ENCODE measurements at regions not wholly inside any gene's neighbourhood (a gene's known extent, or its start where the extent isn't known, plus 50 kb on each side); places are given as distances from the start of the nearest gene placed in this dataset.
A peak's percentile ranks its signal among the peaks of the same experiment; 100 is the strongest.

GRCh38 chr3:107204121-107204520 is 173.1 kb upstream of the CCDC54 start:
- DNase-seq (no peak), ATAC-seq (ENCODE audit: insufficient read depth, low FRiP score) (no peak)
- Histone ChIP-seq H3K27ac (ENCODE audit: low read depth in 1 of 2, low read length in 1 of 2) (no peak overlapping the region), H3K4me3 (no peak overlapping the region), H3K36me3 (ENCODE audit: control insufficient read depth in 4 of 4, insufficient read depth in 4 of 4, low read length in 4 of 4) (no peaks in the 10 kb centered on the region), H3K9ac (ENCODE audit: insufficient read depth in 1 of 2, low read length in 2 of 2) (no peak overlapping the region), H3K9me3 (ENCODE audit: control insufficient read depth in 4 of 4, insufficient read depth in 3 of 4, low read length in 3 of 4) (no peaks in the 10 kb centered on the region), H3K27me3 (ENCODE audit: control insufficient read depth in 3 of 3, insufficient read depth in 3 of 3, low read length in 2 of 3) (no peaks in the 10 kb centered on the region), H3K4me1 (ENCODE audit: control insufficient read depth in 5 of 5, insufficient read depth in 5 of 5, low read length in 5 of 5) (peaks cover 0 to 37% (median 21%) of the 10 kb centered on the region in 5 donors)
- TF ChIP-seq, protein P1, sequence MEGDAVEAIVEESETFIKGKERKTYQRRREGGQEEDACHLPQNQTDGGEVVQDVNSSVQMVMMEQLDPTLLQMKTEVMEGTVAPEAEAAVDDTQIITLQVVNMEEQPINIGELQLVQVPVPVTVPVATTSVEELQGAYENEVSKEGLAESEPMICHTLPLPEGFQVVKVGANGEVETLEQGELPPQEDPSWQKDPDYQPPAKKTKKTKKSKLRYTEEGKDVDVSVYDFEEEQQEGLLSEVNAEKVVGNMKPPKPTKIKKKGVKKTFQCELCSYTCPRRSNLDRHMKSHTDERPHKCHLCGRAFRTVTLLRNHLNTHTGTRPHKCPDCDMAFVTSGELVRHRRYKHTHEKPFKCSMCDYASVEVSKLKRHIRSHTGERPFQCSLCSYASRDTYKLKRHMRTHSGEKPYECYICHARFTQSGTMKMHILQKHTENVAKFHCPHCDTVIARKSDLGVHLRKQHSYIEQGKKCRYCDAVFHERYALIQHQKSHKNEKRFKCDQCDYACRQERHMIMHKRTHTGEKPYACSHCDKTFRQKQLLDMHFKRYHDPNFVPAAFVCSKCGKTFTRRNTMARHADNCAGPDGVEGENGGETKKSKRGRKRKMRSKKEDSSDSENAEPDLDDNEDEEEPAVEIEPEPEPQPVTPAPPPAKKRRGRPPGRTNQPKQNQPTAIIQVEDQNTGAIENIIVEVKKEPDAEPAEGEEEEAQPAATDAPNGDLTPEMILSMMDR (IDR thresholded peaks at IDR 0.05; ENCODE audit: control extremely low read depth, extremely low read depth), result no peak

DNA sequence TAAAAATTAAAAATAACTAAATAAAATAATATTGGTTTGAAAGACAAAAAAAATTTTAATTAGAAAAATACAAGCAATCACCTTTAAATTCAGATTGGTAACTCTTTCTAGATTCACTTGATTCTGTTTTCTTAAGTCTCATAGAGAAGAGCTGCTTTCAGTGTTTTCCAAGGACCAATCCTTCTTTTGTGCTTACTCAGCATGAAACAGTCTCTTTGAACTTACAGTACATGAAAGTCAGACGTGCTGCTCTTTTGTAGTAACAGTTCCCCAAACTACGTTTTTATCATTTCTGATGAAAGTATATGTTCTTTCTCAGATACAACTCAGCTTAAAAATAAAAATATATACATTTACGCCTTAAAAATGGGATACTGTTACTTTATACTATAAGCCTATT is 171.9 kb upstream of the CCDC54 start:
- Histone ChIP-seq H3K4me3 (no peak overlapping the region), H3K36me3 (ENCODE audit: control insufficient read depth in 4 of 4, insufficient read depth in 4 of 4, low read length in 4 of 4) (no peaks in the 10 kb centered on the region), H3K27ac (ENCODE audit: low read depth in 1 of 2, low read length in 1 of 2) (no peak overlapping the region), H3K9ac (ENCODE audit: insufficient read depth in 1 of 2, low read length in 2 of 2) (no peak overlapping the region), H3K9me3 (ENCODE audit: control insufficient read depth in 4 of 4, insufficient read depth in 3 of 4, low read length in 3 of 4) (no peaks in the 10 kb centered on the region), H3K27me3 (ENCODE audit: control insufficient read depth in 3 of 3, insufficient read depth in 3 of 3, low read length in 2 of 3) (no peaks in the 10 kb centered on the region), H3K4me1 (ENCODE audit: control insufficient read depth in 5 of 5, insufficient read depth in 5 of 5, low read length in 5 of 5) (peaks cover 0 to 38% (median 25%) of the 10 kb centered on the region in 5 donors)
- WGBS, 2 donors, result 72 to 76% methylated on average over 3 of the region's 3 CpGs
- TF ChIP-seq, protein P1 (IDR thresholded peaks at IDR 0.05; ENCODE audit: control extremely low read depth, extremely low read depth), result no peak
- ATAC-seq (ENCODE audit: insufficient read depth, low FRiP score), result no peak
- no peak for DNase-seq

DNA sequence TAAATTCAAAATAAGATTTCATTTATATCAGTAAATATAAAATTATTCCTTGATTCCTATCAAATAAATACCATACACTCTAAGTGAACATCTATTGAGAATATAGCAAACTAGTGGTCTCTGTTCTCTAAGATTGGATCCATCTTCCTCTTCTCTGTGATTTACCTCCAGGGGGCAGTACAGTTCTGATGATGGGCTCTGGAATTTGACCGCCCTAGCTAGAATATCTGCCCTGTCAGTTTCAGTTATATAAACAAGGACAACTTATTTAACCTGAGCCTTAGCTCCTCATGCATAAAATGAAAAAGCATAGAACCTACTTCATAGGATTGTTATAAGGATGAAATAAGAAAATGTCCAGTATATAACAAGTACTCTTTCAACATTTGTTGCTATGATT is 171.1 kb upstream of the CCDC54 start:
- ATAC-seq (ENCODE audit: insufficient read depth, low FRiP score), result no peak
- no peaks in the 10 kb centered on the region for H3K27me3 ChIP-seq (ENCODE audit: control insufficient read depth in 3 of 3, insufficient read depth in 3 of 3, low read length in 2 of 3)
- H3K27ac ChIP-seq (ENCODE audit: low read depth in 1 of 2, low read length in 1 of 2), result no peak overlapping the region
- peak in 1 of 3 donors; percentile 18 for DNase-seq
- TF ChIP-seq, protein P1 (IDR thresholded peaks at IDR 0.05; ENCODE audit: control extremely low read depth, extremely low read depth), result no peak
- no peaks in the 10 kb centered on the region for H3K9me3 ChIP-seq (ENCODE audit: control insufficient read depth in 4 of 4, insufficient read depth in 3 of 4, low read length in 3 of 4)
- H3K36me3 ChIP-seq (ENCODE audit: control insufficient read depth in 4 of 4, insufficient read depth in 4 of 4, low read length in 4 of 4), result no peaks in the 10 kb centered on the region
- H3K4me1 ChIP-seq (ENCODE audit: control insufficient read depth in 5 of 5, insufficient read depth in 5 of 5, low read length in 5 of 5), result peaks cover 0 to 43% (median 25%) of the 10 kb centered on the region in 5 donors
- H3K4me3 ChIP-seq, result no peak overlapping the region
- 59 to 74% methylated on average over 1 of the region's 1 CpG for WGBS, 2 donors
- H3K9ac ChIP-seq (ENCODE audit: insufficient read depth in 1 of 2, low read length in 2 of 2), result no peak overlapping the region

DNA sequence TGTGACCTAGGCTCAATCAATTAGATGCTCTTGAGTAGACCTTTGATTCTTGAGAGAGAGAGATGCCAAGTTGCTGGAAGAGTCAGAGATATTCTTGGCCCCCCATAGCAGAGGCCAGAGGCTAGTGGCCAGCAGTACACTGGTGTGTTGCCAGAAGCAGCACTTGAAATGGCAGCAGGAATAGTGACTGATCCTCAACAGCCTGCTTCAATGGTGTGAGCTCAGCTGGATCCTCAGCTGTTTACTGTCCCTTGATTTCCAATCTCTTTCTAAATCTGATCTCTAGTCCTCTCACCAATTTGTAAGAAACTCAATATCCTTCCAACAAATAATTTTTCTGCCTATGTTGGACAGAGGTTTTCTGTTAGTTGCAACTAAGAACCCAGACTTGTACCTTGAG is 170.3 kb upstream of the CCDC54 start:
- ATAC-seq (ENCODE audit: insufficient read depth, low FRiP score), result no peak
- TF ChIP-seq, protein P1 (IDR thresholded peaks at IDR 0.05; ENCODE audit: control extremely low read depth, extremely low read depth), result no peak

More for the DNA sequence above, 170.3 kb upstream of the CCDC54 start:
- Histone ChIP-seq H3K36me3 (ENCODE audit: control insufficient read depth in 4 of 4, insufficient read depth in 4 of 4, low read length in 4 of 4) (no peaks in the 10 kb centered on the region), H3K4me1 (ENCODE audit: control insufficient read depth in 5 of 5, insufficient read depth in 5 of 5, low read length in 5 of 5) (peaks cover 0 to 44% (median 28%) of the 10 kb centered on the region in 5 donors), H3K9ac (ENCODE audit: insufficient read depth in 1 of 2, low read length in 2 of 2) (no peak overlapping the region), H3K9me3 (ENCODE audit: control insufficient read depth in 4 of 4, insufficient read depth in 3 of 4, low read length in 3 of 4) (no peaks in the 10 kb centered on the region), H3K27ac (ENCODE audit: low read depth in 1 of 2, low read length in 1 of 2) (peak overlapping the region; percentile 22 to 63), H3K27me3 (ENCODE audit: control insufficient read depth in 3 of 3, insufficient read depth in 3 of 3, low read length in 2 of 3) (no peaks in the 10 kb centered on the region), H3K4me3 (no peak overlapping the region)
- DNase-seq, result peak in 2 of 3 donors; percentile 11 to 39
